HEK293T (cell line): ENCODE measurements at regions not wholly inside any gene's neighbourhood (a gene's known extent, or its start where the extent isn't known, plus 50 kb on each side); places are given as distances from the start of the nearest gene placed in this dataset.

Experiments
- CTCF ChIA-PET: fragments of 350-600 bp; formaldehyde crosslinking; extraction: SDS; loops from one replicate; lab custom pipeline; 2021; ENCODE audit warnings: antibody characterized with exemption, inconsistent platforms; lab: Yijun Ruan, JAX
- POLR2A ChIA-PET: fragments of 350-600 bp; formaldehyde crosslinking; extraction: SDS; loops from one replicate; lab custom pipeline; 2020; ENCODE audit warnings: antibody characterized with exemption, inconsistent platforms; lab: Yijun Ruan, JAX
- DNase-seq: peaks from one replicate; pipeline ENCODE4 v3.0.0; 2012; ENCODE audit warnings: mixed read lengths; ENCODE audit errors: extremely low spot score
- ARNT ChIP-seq: fragments of 450-650 bp; IDR thresholded peaks from 2 replicates; pipeline ENCODE4 v1.6.1; 2017; ENCODE audit warnings: mild to moderate bottlenecking
- BHLHE40 ChIP-seq: fragments of 450-650 bp; IDR thresholded peaks from 2 replicates; pipeline ENCODE4 v1.6.1; 2016; ENCODE audit warnings: mild to moderate bottlenecking, moderate library complexity, borderline replicate concordance
- CTBP1 ChIP-seq: fragments of 450-650 bp; IDR thresholded peaks from 2 replicates; pipeline ENCODE4 v1.6.1; 2016; ENCODE audit warnings: borderline replicate concordance
- ELF4 ChIP-seq: fragments of 450-650 bp; IDR thresholded peaks from 2 replicates; pipeline ENCODE4 v1.6.1; 2017; ENCODE audit warnings: antibody characterized with exemption
- FOXA1 ChIP-seq: fragments of 450-650 bp; IDR thresholded peaks from 2 replicates; pipeline ENCODE4 v1.6.1; 2016; ENCODE audit warnings: mild to moderate bottlenecking
- FOXK2 ChIP-seq: fragments of 450-650 bp; IDR thresholded peaks from 2 replicates; pipeline ENCODE4 v1.6.1; 2016; ENCODE audit warnings: mild to moderate bottlenecking
- FOXM1 ChIP-seq: fragments of 450-650 bp; IDR thresholded peaks from 2 replicates; pipeline ENCODE4 v1.6.1; 2017; ENCODE audit warnings: mild to moderate bottlenecking, borderline replicate concordance
- HDGF ChIP-seq: fragments of 450-650 bp; IDR thresholded peaks from 2 replicates; pipeline ENCODE4 v1.6.1; 2017; ENCODE audit warnings: antibody characterized with exemption, borderline replicate concordance
- L3MBTL2 ChIP-seq: fragments of 450-650 bp; conservative IDR thresholded peaks from 2 replicates; pipeline ENCODE4 v1.6.1; 2016; ENCODE audit warnings: mild to moderate bottlenecking
- LEF1 ChIP-seq: fragments of 450-650 bp; IDR thresholded peaks from 2 replicates; pipeline ENCODE4 v1.6.1; 2017; ENCODE audit warnings: mild to moderate bottlenecking, borderline replicate concordance
- NFRKB ChIP-seq: fragments of 450-650 bp; IDR thresholded peaks from 2 replicates; pipeline ENCODE4 v1.6.1; 2016; ENCODE audit warnings: mild to moderate bottlenecking, moderate library complexity
- SP1 ChIP-seq: fragments of 450-650 bp; IDR thresholded peaks from 2 replicates; pipeline ENCODE4 v1.6.1; 2017
- SUZ12 ChIP-seq: fragments of 450-650 bp; IDR thresholded peaks from 2 replicates; pipeline ENCODE4 v1.6.1; 2016; ENCODE audit warnings: mild to moderate bottlenecking
- TARDBP ChIP-seq: fragments of 450-650 bp; IDR thresholded peaks from 2 replicates; pipeline ENCODE4 v1.6.1; 2016
- ZNF384 ChIP-seq: fragments of 450-650 bp; IDR thresholded peaks from 2 replicates; pipeline ENCODE4 v1.6.1; 2016
- TF ChIP-seq, protein P1 (sequence below): fragments of 450-650 bp; IDR thresholded peaks from 2 replicates; pipeline ENCODE4 v1.6.1; 2016

DNA sequence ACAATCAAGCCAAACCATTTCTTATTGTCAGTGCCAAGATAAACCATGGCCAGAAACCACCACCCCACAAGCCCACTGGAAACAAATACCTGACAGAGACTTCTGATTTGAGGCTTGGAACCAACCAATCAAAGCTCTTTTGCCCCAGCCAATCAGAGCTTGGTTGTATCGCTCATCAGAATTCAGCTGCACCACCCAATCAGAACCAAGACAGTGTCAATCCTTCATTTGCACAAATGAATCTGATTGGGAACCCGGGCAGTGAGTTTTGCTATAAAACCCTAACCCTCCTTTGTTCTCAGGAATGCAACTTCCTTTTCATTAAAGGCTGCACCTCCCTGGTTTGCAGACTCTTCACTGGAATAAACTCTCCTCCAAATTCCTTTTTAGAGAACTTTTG, 87.4 kb downstream of the ELAPOR2 start:
- no peak for DNase-seq
- no peak for TF ChIP-seq LEF1
- no peak for TF ChIP-seq ZNF384
- no peak for TF ChIP-seq TARDBP
- no peak for TF ChIP-seq BHLHE40
- TF ChIP-seq FOXA1: no peak
- TF ChIP-seq SP1: no peak
- no peak for TF ChIP-seq NFRKB
- TF ChIP-seq ELF4: no peak
- TF ChIP-seq ARNT: no peak
- CTCF ChIA-PET: no interaction called here
- POLR2A ChIA-PET: no interaction called here

DNA sequence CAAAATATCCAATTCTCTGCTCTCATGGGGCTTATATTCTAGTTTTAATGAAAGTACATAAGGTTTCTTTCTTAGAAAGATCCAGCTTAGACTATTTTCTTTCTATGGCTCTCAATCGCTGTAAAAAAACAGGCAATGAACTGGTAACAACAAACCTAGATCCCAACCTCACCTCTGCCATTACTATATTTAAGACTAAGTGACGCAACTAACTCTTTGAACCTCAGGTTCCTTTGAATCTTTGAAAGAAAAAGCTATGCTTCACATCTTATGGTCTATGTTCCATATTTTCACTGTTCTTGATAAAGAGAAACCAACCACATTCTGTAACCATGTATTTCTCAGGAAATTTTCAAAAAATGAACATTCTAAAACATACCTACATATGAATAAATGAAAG, 88.5 kb downstream of the ELAPOR2 start:
- POLR2A ChIA-PET: interaction anchor here (1.1 kb wide), 1 partner anchor 68 kb away, joined by 3 read pairs; no protein-coding TSS in a partner anchor
- DNase-seq: no peak
- CTCF ChIA-PET: no interaction called here
- TF ChIP-seq, protein P1, sequence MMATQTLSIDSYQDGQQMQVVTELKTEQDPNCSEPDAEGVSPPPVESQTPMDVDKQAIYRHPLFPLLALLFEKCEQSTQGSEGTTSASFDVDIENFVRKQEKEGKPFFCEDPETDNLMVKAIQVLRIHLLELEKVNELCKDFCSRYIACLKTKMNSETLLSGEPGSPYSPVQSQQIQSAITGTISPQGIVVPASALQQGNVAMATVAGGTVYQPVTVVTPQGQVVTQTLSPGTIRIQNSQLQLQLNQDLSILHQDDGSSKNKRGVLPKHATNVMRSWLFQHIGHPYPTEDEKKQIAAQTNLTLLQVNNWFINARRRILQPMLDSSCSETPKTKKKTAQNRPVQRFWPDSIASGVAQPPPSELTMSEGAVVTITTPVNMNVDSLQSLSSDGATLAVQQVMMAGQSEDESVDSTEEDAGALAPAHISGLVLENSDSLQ: no peak
- no peak for TF ChIP-seq TARDBP
- no peak for TF ChIP-seq L3MBTL2
- no peak for TF ChIP-seq NFRKB
- TF ChIP-seq ARNT: no peak
- no peak for TF ChIP-seq ELF4
- TF ChIP-seq ZNF384: no peak
- TF ChIP-seq HDGF: no peak

DNA sequence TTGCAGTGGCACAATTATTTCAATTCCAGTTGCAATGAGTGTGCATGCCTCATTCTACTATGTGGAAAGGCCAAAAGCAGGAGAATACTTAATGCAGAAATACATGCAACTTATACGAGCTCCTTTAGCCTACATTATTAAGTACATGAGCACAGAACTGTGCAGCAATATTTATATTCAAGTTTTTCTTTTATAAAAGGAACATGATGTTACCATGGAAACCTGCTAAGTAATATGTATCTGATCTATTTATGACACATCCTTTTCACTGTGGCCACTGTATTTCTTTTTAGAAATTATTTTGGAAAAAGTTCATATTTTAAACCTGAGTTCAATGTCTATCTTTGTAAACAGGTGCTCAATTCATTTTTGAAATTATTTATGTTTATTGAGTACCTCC, 88.9 kb downstream of the ELAPOR2 start:
- no peak for DNase-seq
- TF ChIP-seq, protein P1: no peak
- ChIA-PET CTCF (no interaction called here), POLR2A (interaction anchor here (1.1 kb wide), 1 partner anchor 69 kb away, joined by 3 read pairs; no protein-coding TSS in a partner anchor)

DNA sequence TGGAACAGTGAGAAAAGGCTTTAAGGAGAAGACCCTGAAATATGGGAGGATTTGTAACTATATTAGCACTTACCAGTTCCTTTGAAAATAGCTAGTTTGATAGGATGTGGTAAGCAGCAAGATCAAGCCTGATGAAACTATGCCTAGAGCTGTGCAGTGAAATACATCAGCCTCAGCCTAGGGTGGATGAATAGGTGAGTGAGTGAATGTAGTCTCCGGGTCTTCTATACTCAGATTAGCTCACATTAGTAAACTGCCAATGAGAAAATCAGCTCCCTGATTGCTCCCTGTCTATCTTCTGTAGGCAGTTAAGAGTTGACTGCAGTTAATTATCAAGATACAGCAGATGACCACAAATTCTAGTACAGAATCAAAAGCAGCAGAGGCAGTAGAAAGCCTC, 89.6 kb downstream of the ELAPOR2 start:
- TF ChIP-seq, protein P1: no peak
- TF ChIP-seq SUZ12: no peak
- TF ChIP-seq LEF1: no peak
- TF ChIP-seq TARDBP: no peak
- TF ChIP-seq L3MBTL2: no peak
- TF ChIP-seq HDGF: no peak
- no peak for TF ChIP-seq SP1
- TF ChIP-seq FOXM1: no peak
- TF ChIP-seq ZNF384: no peak
- TF ChIP-seq ELF4: no peak
- TF ChIP-seq ARNT: no peak
- no peak for TF ChIP-seq NFRKB
- TF ChIP-seq FOXK2: no peak
- no peak for TF ChIP-seq CTBP1
- TF ChIP-seq FOXA1: no peak
- no peak for TF ChIP-seq BHLHE40
- ChIA-PET CTCF (no interaction called here), POLR2A (no interaction called here)
- no peak for DNase-seq

DNA sequence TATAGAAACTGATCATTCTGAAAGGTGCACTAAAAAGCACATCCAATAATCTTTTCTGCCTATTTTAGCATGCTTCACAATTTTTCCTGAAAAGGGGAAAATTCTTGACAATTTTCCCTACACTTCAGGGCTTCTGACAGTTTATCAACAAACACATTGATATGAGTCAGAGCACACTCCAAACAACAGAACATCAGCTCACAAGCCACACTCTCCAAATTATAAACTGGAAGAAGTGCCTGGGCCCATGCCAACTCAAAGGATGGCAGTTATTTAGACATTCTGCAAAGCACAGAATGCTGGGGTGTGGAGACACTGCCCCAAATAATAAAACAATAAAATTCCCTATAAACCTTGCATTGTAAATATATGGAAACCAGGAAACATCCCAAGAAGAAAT, 90.8 kb downstream of the ELAPOR2 start:
- TF ChIP-seq FOXM1 (no peak), L3MBTL2 (no peak), ARNT (no peak), NFRKB (no peak), SP1 (no peak), ZNF384 (no peak)
- DNase-seq: no peak
- ChIA-PET POLR2A (no interaction called here), CTCF (no interaction called here)

DNA sequence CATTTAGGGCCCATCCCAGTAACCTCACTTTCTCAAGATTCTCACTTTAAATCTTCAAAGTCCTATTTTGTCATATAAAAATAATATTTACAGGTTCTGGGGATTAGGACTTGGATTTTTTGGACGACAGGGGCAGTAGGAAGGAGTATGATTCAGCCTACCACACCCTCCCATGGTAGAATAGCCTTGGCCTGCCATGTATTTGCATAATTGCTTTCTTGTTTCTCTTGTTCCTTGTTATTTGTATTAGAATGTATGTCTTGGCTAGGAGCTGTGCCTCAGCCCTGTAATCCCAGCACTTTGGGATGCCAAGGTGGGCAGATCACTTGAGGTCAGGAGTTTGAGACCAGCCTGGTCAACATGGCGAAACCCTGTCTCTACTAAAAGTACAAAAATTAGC, 92.5 kb downstream of the ELAPOR2 start:
- DNase-seq: no peak
- CTCF ChIA-PET: no interaction called here
- no peak for TF ChIP-seq TARDBP
- TF ChIP-seq SUZ12: no peak
- no peak for TF ChIP-seq FOXK2
- TF ChIP-seq LEF1: no peak
- TF ChIP-seq NFRKB: no peak
- TF ChIP-seq HDGF: no peak
- TF ChIP-seq FOXM1: no peak
- TF ChIP-seq SP1: no peak
- no peak for TF ChIP-seq BHLHE40
- POLR2A ChIA-PET: no interaction called here

DNA sequence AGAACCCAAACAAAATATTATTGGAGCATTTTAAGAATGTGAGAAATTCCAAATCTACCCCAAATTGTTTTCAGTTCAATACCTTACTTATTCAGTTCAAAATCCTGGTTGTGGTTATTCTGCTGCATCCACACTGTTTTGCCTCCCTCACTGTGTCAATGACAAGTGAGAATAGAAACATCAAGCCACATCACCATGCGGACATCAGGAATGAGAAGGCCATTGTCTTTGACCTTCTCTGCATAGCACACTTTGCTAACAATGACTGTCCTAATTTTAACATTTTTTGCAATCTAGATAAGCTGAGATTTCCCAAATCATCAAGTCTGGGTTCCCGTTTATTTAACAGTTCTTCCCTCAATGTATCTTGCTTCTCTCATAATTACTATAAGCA, 93.7 kb downstream of the ELAPOR2 start:
- DNase-seq: no peak
- no peak for TF ChIP-seq ELF4
- no peak for TF ChIP-seq TARDBP
- no peak for TF ChIP-seq CTBP1
- no peak for TF ChIP-seq SP1
- no peak for TF ChIP-seq BHLHE40
- TF ChIP-seq SUZ12: no peak
- TF ChIP-seq HDGF: no peak
- no peak for TF ChIP-seq FOXM1
- TF ChIP-seq, protein P1: no peak
- TF ChIP-seq L3MBTL2: no peak
- TF ChIP-seq ARNT: no peak
- no peak for TF ChIP-seq LEF1
- no peak for TF ChIP-seq FOXK2
- no peak for TF ChIP-seq FOXA1
- no peak for TF ChIP-seq ZNF384
- no peak for TF ChIP-seq NFRKB
- ChIA-PET POLR2A (no interaction called here), CTCF (no interaction called here)
